Parathyroid adenoma (tissue), 2 donors: ENCODE measurements at regions not wholly inside any gene's neighbourhood (a gene's known extent, or its start where the extent isn't known, plus 50 kb on each side); places are given as distances from the start of the nearest gene placed in this dataset.

Experiments
- H2AFZ ChIP-seq: fragments of 300-600 bp; sonication (generic); one replicate; pipeline ENCODE4 v1.7.0; 2017; ENCODE audit warnings: antibody characterized with exemption, mild to moderate bottlenecking
- H3K27ac ChIP-seq: fragments of 300-600 bp; sonication (generic); one replicate; pipeline ENCODE4 v1.7.0; 2017
- H3K27me3 ChIP-seq: fragments of 300-600 bp; sonication (generic); one replicate; pipeline ENCODE4 v1.7.0; 2017; ENCODE audit warnings: low read length; ENCODE audit not compliant: control insufficient read depth, insufficient read depth
- H3K36me3 ChIP-seq: fragments of 300-600 bp; sonication (generic); one replicate; pipeline ENCODE4 v1.7.0; 2017; ENCODE audit warnings: low read length; ENCODE audit not compliant: control insufficient read depth, insufficient read depth
- H3K4me1 ChIP-seq: fragments of 300-600 bp; sonication (generic); one replicate; pipeline ENCODE4 v1.7.0; 2017; ENCODE audit warnings: control low read depth
- H3K4me2 ChIP-seq: fragments of 300-600 bp; sonication (generic); one replicate; pipeline ENCODE4 v1.7.0; 2017; ENCODE audit warnings: low read length
- H3K4me3 ChIP-seq: fragments of 300-600 bp; sonication (generic); one replicate; pipeline ENCODE4 v1.7.0; 2017; ENCODE audit warnings: low read depth, low read length
- H3K79me2 ChIP-seq: fragments of 300-600 bp; sonication (generic); one replicate; pipeline ENCODE4 v1.7.0; 2017; ENCODE audit warnings: control low read depth
- H3K9ac ChIP-seq: fragments of 300-600 bp; sonication (generic); one replicate; pipeline ENCODE4 v1.7.0; 2017; ENCODE audit warnings: mild to moderate bottlenecking
- H3K9me3 ChIP-seq: fragments of 300-600 bp; sonication (generic); one replicate; pipeline ENCODE4 v1.7.0; 2017; ENCODE audit warnings: low read length; ENCODE audit not compliant: control insufficient read depth
- CTCF ChIP-seq: fragments of 300-600 bp; sonication (generic); IDR thresholded peaks from one replicate; pipeline ENCODE4 v1.7.0; 2017; ENCODE audit warnings: antibody characterized with exemption, mild to moderate bottlenecking
- donor health status: primary hyperparathyroidism.

- Histone ChIP-seq H3K79me2 (no peaks in the 10 kb centered on the region), H3K9me3 (no peaks in the 10 kb centered on the region), H3K27ac (no peak overlapping the region), H3K4me3 (no peak overlapping the region), H3K4me1 (no peaks in the 10 kb centered on the region), H3K9ac (no peak overlapping the region), H3K4me2 (no peak overlapping the region), H3K36me3 (no peaks in the 10 kb centered on the region), H2AFZ (no peak overlapping the region), H3K27me3 (no peaks in the 10 kb centered on the region)
- TF ChIP-seq CTCF, result no peak
These were observed 116.2 kb upstream of the FRMD6 start for GRCh38 chr14:51535443-51536044.

- no peak for TF ChIP-seq CTCF
- H2AFZ ChIP-seq, result no peak overlapping the region
- no peak overlapping the region for H3K4me2 ChIP-seq
- H3K4me3 ChIP-seq, result no peak overlapping the region
- H3K27ac ChIP-seq, result no peak overlapping the region
- no peaks in the 10 kb centered on the region for H3K4me1 ChIP-seq
- H3K9me3 ChIP-seq, result no peaks in the 10 kb centered on the region
- no peak overlapping the region for H3K9ac ChIP-seq
- no peaks in the 10 kb centered on the region for H3K79me2 ChIP-seq
- H3K27me3 ChIP-seq, result no peaks in the 10 kb centered on the region
- no peaks in the 10 kb centered on the region for H3K36me3 ChIP-seq
These were observed 112.7 kb upstream of the FRMD6 start for GRCh38 chr14:51538973-51539372.

- H3K9ac ChIP-seq, result no peak overlapping the region
- H3K9me3 ChIP-seq, result no peaks in the 10 kb centered on the region
- no peaks in the 10 kb centered on the region for H3K27me3 ChIP-seq
- no peak overlapping the region for H3K4me2 ChIP-seq
- no peaks in the 10 kb centered on the region for H3K4me1 ChIP-seq
- no peak overlapping the region for H2AFZ ChIP-seq
- no peaks in the 10 kb centered on the region for H3K79me2 ChIP-seq
- no peak overlapping the region for H3K4me3 ChIP-seq
- no peak overlapping the region for H3K27ac ChIP-seq
- H3K36me3 ChIP-seq, result no peaks in the 10 kb centered on the region
- no peak for TF ChIP-seq CTCF
These were observed 112.1 kb upstream of the FRMD6 start for GRCh38 chr14:51539571-51540037.

GRCh38 chr14:51540364-51540763, 111.3 kb upstream of the FRMD6 start:
- Histone ChIP-seq H2AFZ (no peak overlapping the region), H3K4me2 (no peak overlapping the region), H3K36me3 (no peaks in the 10 kb centered on the region), H3K79me2 (no peaks in the 10 kb centered on the region), H3K4me3 (no peak overlapping the region), H3K4me1 (no peaks in the 10 kb centered on the region), H3K9ac (no peak overlapping the region), H3K27ac (no peak overlapping the region), H3K9me3 (no peaks in the 10 kb centered on the region), H3K27me3 (no peaks in the 10 kb centered on the region)
- TF ChIP-seq CTCF, result no peak

GRCh38 chr14:51544471-51544870, 107.2 kb upstream of the FRMD6 start:
- Histone ChIP-seq H3K9me3 (no peaks in the 10 kb centered on the region), H3K27me3 (no peaks in the 10 kb centered on the region), H3K79me2 (no peaks in the 10 kb centered on the region), H3K4me1 (no peaks in the 10 kb centered on the region), H3K9ac (no peak overlapping the region), H3K36me3 (no peaks in the 10 kb centered on the region), H3K4me2 (no peak overlapping the region), H2AFZ (no peak overlapping the region), H3K27ac (no peak overlapping the region), H3K4me3 (no peak overlapping the region)
- no peak for TF ChIP-seq CTCF
